ENCODE measurements at regions not wholly inside any gene's neighbourhood (a gene's known extent, or its start where the extent isn't known, plus 50 kb on each side); places are given as distances from the start of the nearest gene placed in this dataset.

DNA sequence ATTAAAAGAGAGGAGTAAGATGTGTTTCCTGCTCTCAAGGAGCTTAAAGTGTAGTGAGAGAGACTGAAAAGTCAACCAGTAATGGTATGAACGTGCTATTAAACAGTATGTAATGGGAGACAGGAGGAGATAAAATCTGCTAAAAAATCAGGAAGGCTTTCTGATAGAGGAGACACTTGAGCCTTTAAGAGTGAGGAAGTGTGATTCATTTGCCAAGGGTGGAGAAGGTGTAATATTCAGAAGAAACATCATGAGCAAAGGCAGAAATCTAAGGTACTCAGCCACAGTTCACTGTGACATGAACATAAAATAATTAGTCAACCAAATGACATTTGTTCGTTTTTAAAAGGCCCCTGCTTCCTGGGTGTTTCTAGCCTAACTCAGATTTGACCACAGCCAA lies 137.8 kb upstream of the SKOR2 start:
- Histone ChIP-seq H3K36me3 (ENCODE audit: control insufficient read depth, insufficient read depth, low read length) (no peaks in the 10 kb centered on the region), H3K79me1 (ENCODE audit: low read depth in 1 of 2, low read length in 2 of 2) (no peaks in the 10 kb centered on the region), H2BK5ac (ENCODE audit: low read depth, low read length, poor library complexity, severe bottlenecking) (no peak overlapping the region), H3K4me1 (ENCODE audit: control insufficient read depth, insufficient read depth, low read length) (no peaks in the 10 kb centered on the region), H3K4me3 (ENCODE audit: insufficient read depth, low read depth, low read length) (no peak overlapping the region), H4K5ac (ENCODE audit: low read depth, low read length) (no peak overlapping the region), H3K27ac (ENCODE audit: insufficient read depth, low read length) (no peak overlapping the region), H3K56ac (ENCODE audit: extremely low read depth, insufficient read depth, low read length) (no peak overlapping the region), H4K8ac (ENCODE audit: low read depth in 2 of 2, low read length in 2 of 2) (no peak overlapping the region), H3K14ac (replicated peaks; ENCODE audit: low read depth, low read length) (no peak overlapping the region), H4K20me1 (ENCODE audit: insufficient read depth, low read length) (no peaks in the 10 kb centered on the region), H3K4ac (ENCODE audit: low read depth, low read length) (no peak overlapping the region), H2BK15ac (ENCODE audit: low read depth, low read length) (no peak overlapping the region), H2AK9ac (replicated peaks; ENCODE audit: low read depth, low read length, poor library complexity) (no peak overlapping the region), H3K27me3 (ENCODE audit: control insufficient read depth, insufficient read depth, low read length) (no peaks in the 10 kb centered on the region), H2AK5ac (ENCODE audit: low read depth, low read length) (no peak overlapping the region), H2AFZ (replicated peaks; ENCODE audit: low read length, poor library complexity) (no peak overlapping the region), H2BK20ac (ENCODE audit: low read depth, low read length) (no peak overlapping the region), H3K23ac (ENCODE audit: low read depth, low read length) (no peak overlapping the region), H3K9me3 (ENCODE audit: control insufficient read depth, insufficient read depth, low read length) (no peaks in the 10 kb centered on the region), H2BK120ac (ENCODE audit: low read depth, low read length) (no peak overlapping the region), H3K18ac (ENCODE audit: low read depth, low read length) (no peak overlapping the region), H3K9me1 (ENCODE audit: insufficient read depth, low read length) (no peaks in the 10 kb centered on the region), H3K4me2 (ENCODE audit: low read depth, low read length) (no peak overlapping the region), H3K9ac (ENCODE audit: low read depth, low read length) (no peak overlapping the region), H4K91ac (ENCODE audit: insufficient read depth, low read depth, low read length) (no peak overlapping the region)
- CTCF ChIA-PET = no interaction called here
- no TSS peak for BruUV-seq (replicated peaks)
- WGBS, 2 experiments (ENCODE audit: extremely low coverage in 2 of 2, insufficient read length in 1 of 2) = no CpG with 5 or more reads among the region's 2 CpGs
- dilution Hi-C loops (cut with HindIII; ENCODE audit: low sequenced_read_pairs, unreplicated experiment) (no loop called here), in situ Hi-C loops (cut with MboI; ENCODE audit: low sequenced_read_pairs) (no loop called here), intact Hi-C loops (cut with micrococcal nuclease) (no loop called here)
- TF ChIP-seq NFE2L2 (IDR thresholded peaks at IDR 0.05; ENCODE audit: low read depth, low read length) = no peak
- no peak for TF ChIP-seq FOS (IDR thresholded peaks at IDR 0.05; ENCODE audit: low read depth, low read length)
- no peak for TF ChIP-seq CEBPB (IDR thresholded peaks at IDR 0.05; ENCODE audit: low read depth, low read length)
- no peak for TF ChIP-seq BHLHE40 (IDR thresholded peaks at IDR 0.05; ENCODE audit: low read depth, low read length)
- TF ChIP-seq RCOR1 (IDR thresholded peaks at IDR 0.05; ENCODE audit: insufficient replicate concordance, low read length) = no peak
- no peak for TF ChIP-seq MAFK (IDR thresholded peaks at IDR 0.05; ENCODE audit: low read depth, low read length)
- TF ChIP-seq, protein P1, sequence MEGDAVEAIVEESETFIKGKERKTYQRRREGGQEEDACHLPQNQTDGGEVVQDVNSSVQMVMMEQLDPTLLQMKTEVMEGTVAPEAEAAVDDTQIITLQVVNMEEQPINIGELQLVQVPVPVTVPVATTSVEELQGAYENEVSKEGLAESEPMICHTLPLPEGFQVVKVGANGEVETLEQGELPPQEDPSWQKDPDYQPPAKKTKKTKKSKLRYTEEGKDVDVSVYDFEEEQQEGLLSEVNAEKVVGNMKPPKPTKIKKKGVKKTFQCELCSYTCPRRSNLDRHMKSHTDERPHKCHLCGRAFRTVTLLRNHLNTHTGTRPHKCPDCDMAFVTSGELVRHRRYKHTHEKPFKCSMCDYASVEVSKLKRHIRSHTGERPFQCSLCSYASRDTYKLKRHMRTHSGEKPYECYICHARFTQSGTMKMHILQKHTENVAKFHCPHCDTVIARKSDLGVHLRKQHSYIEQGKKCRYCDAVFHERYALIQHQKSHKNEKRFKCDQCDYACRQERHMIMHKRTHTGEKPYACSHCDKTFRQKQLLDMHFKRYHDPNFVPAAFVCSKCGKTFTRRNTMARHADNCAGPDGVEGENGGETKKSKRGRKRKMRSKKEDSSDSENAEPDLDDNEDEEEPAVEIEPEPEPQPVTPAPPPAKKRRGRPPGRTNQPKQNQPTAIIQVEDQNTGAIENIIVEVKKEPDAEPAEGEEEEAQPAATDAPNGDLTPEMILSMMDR (conservative IDR thresholded peaks at IDR 0.05; ENCODE audit: low read depth, low read length) = no peak
- no peak for TF ChIP-seq SMC3 (IDR thresholded peaks at IDR 0.05; ENCODE audit: low read depth, low read length)
- no peak for TF ChIP-seq USF2 (IDR thresholded peaks at IDR 0.05; ENCODE audit: low read depth, low read length)
- TF ChIP-seq MAZ (IDR thresholded peaks at IDR 0.05; ENCODE audit: borderline replicate concordance, low read depth, low read length) = no peak
- TF ChIP-seq MXI1 (IDR thresholded peaks at IDR 0.05; ENCODE audit: borderline replicate concordance, low read depth, low read length) = no peak
- no peak for TF ChIP-seq RAD21 (IDR thresholded peaks at IDR 0.05; ENCODE audit: low read length)
- TF ChIP-seq, protein P2, sequence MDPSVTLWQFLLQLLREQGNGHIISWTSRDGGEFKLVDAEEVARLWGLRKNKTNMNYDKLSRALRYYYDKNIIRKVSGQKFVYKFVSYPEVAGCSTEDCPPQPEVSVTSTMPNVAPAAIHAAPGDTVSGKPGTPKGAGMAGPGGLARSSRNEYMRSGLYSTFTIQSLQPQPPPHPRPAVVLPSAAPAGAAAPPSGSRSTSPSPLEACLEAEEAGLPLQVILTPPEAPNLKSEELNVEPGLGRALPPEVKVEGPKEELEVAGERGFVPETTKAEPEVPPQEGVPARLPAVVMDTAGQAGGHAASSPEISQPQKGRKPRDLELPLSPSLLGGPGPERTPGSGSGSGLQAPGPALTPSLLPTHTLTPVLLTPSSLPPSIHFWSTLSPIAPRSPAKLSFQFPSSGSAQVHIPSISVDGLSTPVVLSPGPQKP (IDR thresholded peaks at IDR 0.05; ENCODE audit: borderline replicate concordance, low read depth, low read length) = no peak
- TF ChIP-seq CHD1 (IDR thresholded peaks at IDR 0.05; ENCODE audit: low read depth, low read length) = no peak
- no peak for TF ChIP-seq RFX5 (IDR thresholded peaks at IDR 0.05; ENCODE audit: low read depth, low read length)
- TF ChIP-seq POLR2A (IDR thresholded peaks at IDR 0.05; ENCODE audit: low read depth, low read length) = no peak
- DNase-seq = no peak
- POLR2A ChIA-PET (ENCODE audit: unreplicated experiment) = no interaction called here
- ATAC-seq (ENCODE audit: low read depth) = no peak
